HepG2 (cell line): ENCODE measurements at regions not wholly inside any gene's neighbourhood (a gene's known extent, or its start where the extent isn't known, plus 50 kb on each side); places are given as distances from the start of the nearest gene placed in this dataset.
"Not testable (repeated sequence)": the region's sequence is repeated elsewhere in the genome, so short reads cannot be mapped to it uniquely, and the experiment has no call there.

Source experiments
- ATAC-seq: fragments of 200-7000 bp; cut with Tn5 transposase; 3 replicates; pipeline ENCODE4 v1.9.1; 2020; ENCODE audit warnings: mild to moderate bottlenecking, moderate library complexity
- BruUV-seq: library from RNA; stranded (reverse); fragments of 400-500 nt; replicated peaks from 2 replicates; lab custom pipeline; 2021; lab: Mats Ljungman, UMichigan
- CTCF ChIA-PET: fragments of 300-600 bp; formaldehyde crosslinking; extraction: SDS; loops from one replicate; lab custom pipeline; 2021; ENCODE audit warnings: low total read pairs, inconsistent platforms, low intra/inter-chr PET ratio; lab: Yijun Ruan, JAX
- POLR2A ChIA-PET: fragments of 350-600 bp; sonication (Branson Sonifier 250); formaldehyde crosslinking; loops from one replicate; lab custom pipeline; 2020; ENCODE audit warnings: antibody characterized with exemption, inconsistent platforms; lab: Yijun Ruan, JAX
- DNase-seq: peaks from one replicate; pipeline ENCODE4 v3.0.0-alpha.2; 2015; ENCODE audit warnings: low spot score
- FAIRE-seq: peaks from 3 replicates; lab custom pipeline; 2011; peaks lifted over from hg19 to GRCh38; lab: Jason Lieb, UNC
- H2AFZ ChIP-seq: one replicate; pipeline ENCODE4 v1.6.1; 2011; ENCODE audit warnings: low read length, inconsistent platforms
- H3K27ac ChIP-seq: fragments of 300-600 bp; 3 replicates; pipeline ENCODE4 v1.8.0; 2011; ENCODE audit warnings: mixed run types, mild to moderate bottlenecking, mixed read lengths, low read length, inconsistent platforms; ENCODE audit not compliant: insufficient read depth; ENCODE audit errors: extremely low read length
- H3K27me3 ChIP-seq, 2 experiments: fragments of 200-600 bp in 1 of 2; 2 replicates in 1 of 2; 3 replicates in 1 of 2; pipeline versions ENCODE4 v1.6.0 to v1.8.0; 2011; ENCODE audit warnings: low read length in 2 of 2, mild to moderate bottlenecking in 2 of 2, moderate library complexity in 2 of 2, inconsistent platforms in 1 of 2; ENCODE audit not compliant: insufficient read depth in 2 of 2, control insufficient read depth in 1 of 2
- H3K36me3 ChIP-seq, 2 experiments: fragments of 200-600 bp in 1 of 2; replicated peaks in 1 of 2; 2 replicates in 1 of 2; 3 replicates in 1 of 2; pipeline versions ENCODE4 v1.5.1 to v1.8.0; 2011; ENCODE audit warnings: low read length in 2 of 2, inconsistent platforms in 1 of 2; ENCODE audit not compliant: insufficient read depth in 2 of 2, control insufficient read depth in 1 of 2
- H3K4me1 ChIP-seq: 2 replicates; pipeline ENCODE4 v1.5.1; 2012; ENCODE audit warnings: low read length, inconsistent platforms; ENCODE audit not compliant: insufficient read depth
- H3K4me2 ChIP-seq: 2 replicates; pipeline ENCODE4 v1.6.0; 2011; ENCODE audit warnings: low read depth, low read length, inconsistent platforms
- H3K4me3 ChIP-seq, 3 experiments: fragments of 200-600 bp in 1 of 3; sonication (generic), shearing (Covaris generic) in 1 of 3; replicated peaks in 1 of 3; 2 replicates each; pipeline ENCODE4 v1.5.1; 2011 to 2016; ENCODE audit warnings: low read length in 3 of 3, inconsistent platforms in 2 of 3, low read depth in 2 of 3, mild to moderate bottlenecking in 2 of 3, control low read depth in 1 of 3, mixed read lengths in 1 of 3; ENCODE audit not compliant: insufficient read depth in 1 of 3
- H3K79me2 ChIP-seq: one replicate; pipeline ENCODE4 v1.6.1; 2011; ENCODE audit warnings: low read length, inconsistent platforms; ENCODE audit not compliant: insufficient read depth
- H3K9ac ChIP-seq: 2 replicates; pipeline ENCODE4 v1.6.0; 2011; ENCODE audit warnings: mild to moderate bottlenecking, low read depth, low read length, inconsistent platforms; ENCODE audit not compliant: insufficient read depth
- H3K9me3 ChIP-seq: 2 replicates; pipeline ENCODE4 v1.5.1; 2012; ENCODE audit warnings: mild to moderate bottlenecking, low read length
- H4K20me1 ChIP-seq: 2 replicates; pipeline ENCODE4 v1.6.0; 2011; ENCODE audit warnings: inconsistent platforms, mild to moderate bottlenecking, low read length, moderate library complexity; ENCODE audit not compliant: insufficient read depth
- AGO2 ChIP-seq: fragments of 200-400 bp; formaldehyde crosslinking; optimal IDR thresholded peaks from 2 replicates; pipeline ENCODE3; 2017; ENCODE audit warnings: mild to moderate bottlenecking, low read depth, low read length, moderate library complexity
- GABPB1 ChIP-seq: IDR thresholded peaks from 2 replicates; pipeline ENCODE4 v1.6.1; 2016; ENCODE audit warnings: mild to moderate bottlenecking, missing genetic modification reagents, moderate library complexity, missing compliant biosample characterization
- MAFF ChIP-seq: IDR thresholded peaks from 2 replicates; pipeline ENCODE4 v1.6.1; 2011; ENCODE audit warnings: low read depth, low read length, improper control_type of control experiment
- MBD4 ChIP-seq: IDR thresholded peaks from 2 replicates; pipeline ENCODE4 v1.6.1; 2012; ENCODE audit warnings: low read length, inconsistent platforms, borderline replicate concordance
- NR3C1 ChIP-seq: sonication (generic); formaldehyde crosslinking; IDR thresholded peaks from 2 replicates; pipeline ENCODE4 v1.4.0; 2020; ENCODE audit warnings: missing genetic modification reagents
- PHF8 ChIP-seq: sonication (generic); formaldehyde crosslinking; IDR thresholded peaks from 2 replicates; pipeline ENCODE4 v1.5.0; 2020; ENCODE audit warnings: missing genetic modification reagents
- RAD21 ChIP-seq: fragments of 450-650 bp; formaldehyde crosslinking; IDR thresholded peaks from 2 replicates; pipeline ENCODE4 v1.5.0; 2020; ENCODE audit warnings: mild to moderate bottlenecking
- RFX1 ChIP-seq: fragments of 450-650 bp; IDR thresholded peaks from 2 replicates; pipeline ENCODE4 v1.6.1; 2017
- STAG1 ChIP-seq: sonication (generic); formaldehyde crosslinking; IDR thresholded peaks from 2 replicates; pipeline ENCODE4 v1.4.0; 2020; ENCODE audit warnings: missing genetic modification reagents
- ZGPAT ChIP-seq: IDR thresholded peaks from 2 replicates; pipeline ENCODE4 v1.6.1; 2016; ENCODE audit warnings: mild to moderate bottlenecking
- ZNF740 ChIP-seq: sonication (generic); formaldehyde crosslinking; IDR thresholded peaks from 2 replicates; pipeline ENCODE4 v1.4.0; 2020; ENCODE audit warnings: missing genetic modification reagents
- ZSCAN20 ChIP-seq: sonication (generic); formaldehyde crosslinking; IDR thresholded peaks from 2 replicates; pipeline ENCODE4 v1.4.0; 2020; ENCODE audit warnings: missing genetic modification reagents, mild to moderate bottlenecking, borderline replicate concordance
- WGBS: methylation state at CpG from one replicate; pipeline ENCODE4 v1.1.6; 2017; ENCODE audit warnings: low lambda C conversion rate; 5-methylcytosine and 5-hydroxymethylcytosine counted together
- in situ Hi-C: cut with HindIII; loops from 2 replicates; pipeline ENCODE4 v1.10.0; 2017; ENCODE audit warnings: low pct_unique_long_range_greater_than_20kb; ENCODE audit not compliant: extremely low pct_ligation_motif_present
- intact Hi-C: fragments of 100-400 bp; cut with micrococcal nuclease; formaldehyde crosslinking; loops from one replicate; pipeline ENCODE4 v1.10.0; 2022; ENCODE audit not compliant: unreplicated experiment
- TF ChIP-seq, protein P1 (sequence below): IDR thresholded peaks from 2 replicates; pipeline ENCODE4 v1.4.0; 2020; ENCODE audit warnings: mild to moderate bottlenecking, missing genetic modification reagents
- TF ChIP-seq, protein P2 (sequence below): sonication (generic); formaldehyde crosslinking; IDR thresholded peaks from 2 replicates; pipeline ENCODE4 v1.4.0; 2020; ENCODE audit warnings: missing genetic modification reagents, borderline replicate concordance

DNA sequence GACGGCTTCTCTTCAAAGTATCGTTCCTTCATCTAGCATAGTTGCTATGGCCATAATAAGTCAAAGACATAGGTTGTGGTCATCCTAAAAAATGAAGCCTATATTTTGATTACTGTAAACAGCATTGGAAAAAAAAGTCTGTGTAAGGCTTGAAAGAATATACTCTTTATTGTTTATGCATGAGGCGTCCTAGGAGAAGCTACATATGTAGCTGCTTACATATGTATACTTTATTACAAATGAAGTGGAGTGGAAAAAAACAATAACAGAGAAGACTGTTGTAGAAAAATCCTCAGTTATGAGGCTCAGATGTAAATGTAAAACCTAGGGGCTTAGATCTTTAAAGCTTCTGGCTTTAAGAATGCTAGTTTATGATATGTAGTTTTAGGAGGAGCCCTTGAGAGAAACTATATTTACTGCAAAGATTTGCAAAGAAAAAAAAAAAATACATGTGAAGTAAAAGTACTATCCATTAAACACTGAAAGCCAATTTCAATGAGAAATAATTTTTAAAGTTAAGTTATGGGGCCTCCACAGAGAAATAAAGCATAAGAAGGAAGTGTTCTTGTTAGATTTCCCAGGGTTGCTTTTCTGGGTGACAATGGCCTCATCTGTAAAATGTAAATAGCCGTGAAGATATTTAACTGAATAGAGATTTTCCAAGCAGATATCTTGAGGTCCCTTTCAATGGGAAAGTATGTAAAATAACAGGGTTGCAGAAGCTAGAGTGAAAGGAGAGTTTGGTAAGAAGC is 598.2 kb downstream of the TRIML1 start (continued):
- TF ChIP-seq ZNF740 (CRISPR knock-in tag) (no peak), MBD4 (no peak), AGO2 (no peak), MAFF (no peak), NR3C1 (CRISPR knock-in tag) (no peak), RFX1 (no peak), ZSCAN20 (no peak)
- TF ChIP-seq, protein P1, sequence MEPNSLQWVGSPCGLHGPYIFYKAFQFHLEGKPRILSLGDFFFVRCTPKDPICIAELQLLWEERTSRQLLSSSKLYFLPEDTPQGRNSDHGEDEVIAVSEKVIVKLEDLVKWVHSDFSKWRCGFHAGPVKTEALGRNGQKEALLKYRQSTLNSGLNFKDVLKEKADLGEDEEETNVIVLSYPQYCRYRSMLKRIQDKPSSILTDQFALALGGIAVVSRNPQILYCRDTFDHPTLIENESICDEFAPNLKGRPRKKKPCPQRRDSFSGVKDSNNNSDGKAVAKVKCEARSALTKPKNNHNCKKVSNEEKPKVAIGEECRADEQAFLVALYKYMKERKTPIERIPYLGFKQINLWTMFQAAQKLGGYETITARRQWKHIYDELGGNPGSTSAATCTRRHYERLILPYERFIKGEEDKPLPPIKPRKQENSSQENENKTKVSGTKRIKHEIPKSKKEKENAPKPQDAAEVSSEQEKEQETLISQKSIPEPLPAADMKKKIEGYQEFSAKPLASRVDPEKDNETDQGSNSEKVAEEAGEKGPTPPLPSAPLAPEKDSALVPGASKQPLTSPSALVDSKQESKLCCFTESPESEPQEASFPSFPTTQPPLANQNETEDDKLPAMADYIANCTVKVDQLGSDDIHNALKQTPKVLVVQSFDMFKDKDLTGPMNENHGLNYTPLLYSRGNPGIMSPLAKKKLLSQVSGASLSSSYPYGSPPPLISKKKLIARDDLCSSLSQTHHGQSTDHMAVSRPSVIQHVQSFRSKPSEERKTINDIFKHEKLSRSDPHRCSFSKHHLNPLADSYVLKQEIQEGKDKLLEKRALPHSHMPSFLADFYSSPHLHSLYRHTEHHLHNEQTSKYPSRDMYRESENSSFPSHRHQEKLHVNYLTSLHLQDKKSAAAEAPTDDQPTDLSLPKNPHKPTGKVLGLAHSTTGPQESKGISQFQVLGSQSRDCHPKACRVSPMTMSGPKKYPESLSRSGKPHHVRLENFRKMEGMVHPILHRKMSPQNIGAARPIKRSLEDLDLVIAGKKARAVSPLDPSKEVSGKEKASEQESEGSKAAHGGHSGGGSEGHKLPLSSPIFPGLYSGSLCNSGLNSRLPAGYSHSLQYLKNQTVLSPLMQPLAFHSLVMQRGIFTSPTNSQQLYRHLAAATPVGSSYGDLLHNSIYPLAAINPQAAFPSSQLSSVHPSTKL (CRISPR knock-in tag), result no peak

GRCh38 chr4:188738290-188738689 is 599.0 kb downstream of the TRIML1 start:
- TF ChIP-seq GABPB1 (CRISPR knock-in tag) (peak; percentile 45; the same call in 1 of the 2 replicates), ZGPAT (CRISPR knock-in tag) (0 out of 2 replicates have a peak, but pooled peaks have one; percentile 32), STAG1 (CRISPR knock-in tag) (peak; percentile 30; the same call in 1 of the 2 replicates), PHF8 (CRISPR knock-in tag) (0 out of 2 replicates have a peak, but pooled peaks have one; percentile 40), RAD21 (CRISPR knock-in tag) (peak; percentile 22; the same call in 1 of the 2 replicates)
- TF ChIP-seq, protein P2, sequence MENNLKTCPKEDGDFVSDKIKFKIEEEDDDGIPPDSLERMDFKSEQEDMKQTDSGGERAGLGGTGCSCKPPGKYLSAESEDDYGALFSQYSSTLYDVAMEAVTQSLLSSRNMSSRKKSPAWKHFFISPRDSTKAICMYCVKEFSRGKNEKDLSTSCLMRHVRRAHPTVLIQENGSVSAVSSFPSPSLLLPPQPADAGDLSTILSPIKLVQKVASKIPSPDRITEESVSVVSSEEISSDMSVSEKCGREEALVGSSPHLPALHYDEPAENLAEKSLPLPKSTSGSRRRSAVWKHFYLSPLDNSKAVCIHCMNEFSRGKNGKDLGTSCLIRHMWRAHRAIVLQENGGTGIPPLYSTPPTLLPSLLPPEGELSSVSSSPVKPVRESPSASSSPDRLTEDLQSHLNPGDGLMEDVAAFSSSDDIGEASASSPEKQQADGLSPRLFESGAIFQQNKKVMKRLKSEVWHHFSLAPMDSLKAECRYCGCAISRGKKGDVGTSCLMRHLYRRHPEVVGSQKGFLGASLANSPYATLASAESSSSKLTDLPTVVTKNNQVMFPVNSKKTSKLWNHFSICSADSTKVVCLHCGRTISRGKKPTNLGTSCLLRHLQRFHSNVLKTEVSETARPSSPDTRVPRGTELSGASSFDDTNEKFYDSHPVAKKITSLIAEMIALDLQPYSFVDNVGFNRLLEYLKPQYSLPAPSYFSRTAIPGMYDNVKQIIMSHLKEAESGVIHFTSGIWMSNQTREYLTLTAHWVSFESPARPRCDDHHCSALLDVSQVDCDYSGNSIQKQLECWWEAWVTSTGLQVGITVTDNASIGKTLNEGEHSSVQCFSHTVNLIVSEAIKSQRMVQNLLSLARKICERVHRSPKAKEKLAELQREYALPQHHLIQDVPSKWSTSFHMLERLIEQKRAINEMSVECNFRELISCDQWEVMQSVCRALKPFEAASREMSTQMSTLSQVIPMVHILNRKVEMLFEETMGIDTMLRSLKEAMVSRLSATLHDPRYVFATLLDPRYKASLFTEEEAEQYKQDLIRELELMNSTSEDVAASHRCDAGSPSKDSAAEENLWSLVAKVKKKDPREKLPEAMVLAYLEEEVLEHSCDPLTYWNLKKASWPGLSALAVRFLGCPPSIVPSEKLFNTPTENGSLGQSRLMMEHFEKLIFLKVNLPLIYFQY (CRISPR knock-in tag), result peak; percentile 53; the same call in 1 of the 2 replicates
- H4K20me1 ChIP-seq, H3K27ac ChIP-seq, H3K79me2 ChIP-seq, CTCF ChIA-PET, intact Hi-C loops, H3K27me3 ChIP-seq, BruUV-seq, H2AFZ ChIP-seq, POLR2A ChIA-PET, H3K4me1 ChIP-seq, H3K9me3 ChIP-seq, in situ Hi-C loops, FAIRE-seq, H3K36me3 ChIP-seq: not testable (repeated sequence)
- ATAC-seq (peak; percentile 98), DNase-seq (peak; percentile 3)
- peak overlapping the region; percentile 33 to 65 (median 50); a peak in 4 of 6 replicates for H3K4me3 ChIP-seq
- peak overlapping the region; percentile 55 for H3K9ac ChIP-seq
- H3K4me2 ChIP-seq, result peak overlapping the region; percentile 31
- WGBS, result 7% methylated on average over 12 of the region's 24 CpGs
